ENCODE measurements at regions not wholly inside any gene's neighbourhood (a gene's known extent, or its start where the extent isn't known, plus 50 kb on each side); places are given as distances from the start of the nearest gene placed in this dataset.
"Not testable (repeated sequence)": the region's sequence is repeated elsewhere in the genome, so short reads cannot be mapped to it uniquely, and the experiment has no call there.

GRCh38 chr7:65453341-65454030 is 79.8 kb downstream of the ZNF92 start:
- ATAC-seq (replicated peaks in 1 of 4): no peak
- POLR2A ChIA-PET: no interaction called here
- 75% methylated on average over 2 of the region's 9 CpGs for WGBS (ENCODE audit: insufficient coverage)
- Histone ChIP-seq H3K4me1 (ENCODE audit: control insufficient read depth in 1 of 2, extremely low read depth in 1 of 2, insufficient read depth in 2 of 2, low read length in 2 of 2) (peaks cover 0 to 3% of the 10 kb centered on the region in 2 experiments), H3K4me3 (ENCODE audit: control insufficient read depth in 1 of 2, extremely low read depth in 1 of 2, low read length in 1 of 2) (no peak overlapping the region), H3K27me3 (replicated peaks in 1 of 2; ENCODE audit: control insufficient read depth in 2 of 2, extremely low read depth in 1 of 2, insufficient read depth in 2 of 2, low read length in 1 of 2) (peaks cover 0 to 4% of the 10 kb centered on the region in 2 experiments), H3K9me3 (no peaks in the 10 kb centered on the region), H3K36me3 (ENCODE audit: control insufficient read depth in 2 of 2, extremely low read depth in 1 of 2, insufficient read depth in 1 of 2, low read length in 1 of 2) (no peaks in the 10 kb centered on the region), H3K27ac (ENCODE audit: low read length) (no peak overlapping the region)
- H3K36me3 Mint-ChIP-seq: no peaks in the 10 kb centered on the region
- DNase-seq: no peak
- H3K4me3 Mint-ChIP-seq: no peak overlapping the region
- H3K27me3 Mint-ChIP-seq: peaks cover 12 to 17% of the 10 kb centered on the region in 2 donors
- H3K9me3 Mint-ChIP-seq: no peaks in the 10 kb centered on the region
- peaks cover 7 to 33% (median 26%) of the 10 kb centered on the region in 3 donors for H3K4me1 Mint-ChIP-seq
- H3K27ac Mint-ChIP-seq: no peak overlapping the region
- CTCF ChIA-PET: no interaction called here

- POLR2A ChIA-PET: no interaction called here
- no peak overlapping the region for H3K27ac Mint-ChIP-seq
- Histone ChIP-seq H3K4me3 (ENCODE audit: control insufficient read depth in 1 of 2, extremely low read depth in 1 of 2, low read length in 1 of 2) (no peak overlapping the region), H3K36me3 (ENCODE audit: control insufficient read depth in 2 of 2, extremely low read depth in 1 of 2, insufficient read depth in 1 of 2, low read length in 1 of 2) (no peaks in the 10 kb centered on the region), H3K9me3 (no peaks in the 10 kb centered on the region), H3K27ac (ENCODE audit: low read length) (no peak overlapping the region), H3K27me3 (replicated peaks in 1 of 2; ENCODE audit: control insufficient read depth in 2 of 2, extremely low read depth in 1 of 2, insufficient read depth in 2 of 2, low read length in 1 of 2) (peaks cover 0 to 4% of the 10 kb centered on the region in 2 experiments), H3K4me1 (ENCODE audit: control insufficient read depth in 1 of 2, extremely low read depth in 1 of 2, insufficient read depth in 2 of 2, low read length in 2 of 2) (peaks cover 0 to 2% of the 10 kb centered on the region in 2 experiments)
- no peak overlapping the region for H3K4me3 Mint-ChIP-seq
- H3K36me3 Mint-ChIP-seq: no peaks in the 10 kb centered on the region
- peaks cover 7 to 25% (median 21%) of the 10 kb centered on the region in 3 donors for H3K4me1 Mint-ChIP-seq
- H3K27me3 Mint-ChIP-seq: peaks cover 10 to 17% of the 10 kb centered on the region in 2 donors
- ATAC-seq (replicated peaks in 1 of 4): no peak
- CTCF ChIA-PET: no interaction called here
- H3K9me3 Mint-ChIP-seq: no peaks in the 10 kb centered on the region
- no peak for DNase-seq
These were observed 80.8 kb downstream of the ZNF92 start for GRCh38 chr7:65454469-65454868.

GRCh38 chr7:65455050-65455449 is 81.4 kb downstream of the ZNF92 start:
- H3K27ac Mint-ChIP-seq; CTCF ChIA-PET; H3K9me3 Mint-ChIP-seq; POLR2A ChIA-PET; H3K4me3 ChIP-seq (ENCODE audit: control insufficient read depth in 1 of 2, extremely low read depth in 1 of 2, low read length in 1 of 2); DNase-seq; H3K36me3 ChIP-seq (ENCODE audit: control insufficient read depth in 2 of 2, extremely low read depth in 1 of 2, insufficient read depth in 1 of 2, low read length in 1 of 2); H3K4me3 Mint-ChIP-seq; H3K36me3 Mint-ChIP-seq; H3K27ac ChIP-seq (ENCODE audit: low read length); H3K4me1 ChIP-seq (ENCODE audit: control insufficient read depth in 1 of 2, extremely low read depth in 1 of 2, insufficient read depth in 2 of 2, low read length in 2 of 2); ATAC-seq (replicated peaks in 1 of 4); H3K9me3 ChIP-seq; H3K27me3 ChIP-seq (replicated peaks in 1 of 2; ENCODE audit: control insufficient read depth in 2 of 2, extremely low read depth in 1 of 2, insufficient read depth in 2 of 2, low read length in 1 of 2): not testable (repeated sequence)
- Mint-ChIP-seq H3K27me3 (peaks cover 7 to 17% of the 10 kb centered on the region in 2 donors), H3K4me1 (peaks cover 7 to 21% (median 17%) of the 10 kb centered on the region in 3 donors)
- WGBS (ENCODE audit: insufficient coverage): 50% methylated on average over 2 of the region's 4 CpGs

- Mint-ChIP-seq H3K27ac (no peak overlapping the region), H3K36me3 (no peaks in the 10 kb centered on the region), H3K9me3 (no peaks in the 10 kb centered on the region), H3K27me3 (peaks cover 7 to 17% of the 10 kb centered on the region in 2 donors), H3K4me1 (peaks cover 0 to 16% (median 13%) of the 10 kb centered on the region in 3 donors), H3K4me3 (no peak overlapping the region)
- Histone ChIP-seq H3K27ac (ENCODE audit: low read length) (no peak overlapping the region), H3K36me3 (ENCODE audit: control insufficient read depth in 2 of 2, extremely low read depth in 1 of 2, insufficient read depth in 1 of 2, low read length in 1 of 2) (no peaks in the 10 kb centered on the region), H3K27me3 (replicated peaks in 1 of 2; ENCODE audit: control insufficient read depth in 2 of 2, extremely low read depth in 1 of 2, insufficient read depth in 2 of 2, low read length in 1 of 2) (peaks cover 0 to 4% of the 10 kb centered on the region in 2 experiments), H3K9me3 (no peaks in the 10 kb centered on the region), H3K4me1 (ENCODE audit: control insufficient read depth in 1 of 2, extremely low read depth in 1 of 2, insufficient read depth in 2 of 2, low read length in 2 of 2) (no peaks in the 10 kb centered on the region), H3K4me3 (ENCODE audit: control insufficient read depth in 1 of 2, extremely low read depth in 1 of 2, low read length in 1 of 2) (no peak overlapping the region)
- ChIA-PET CTCF (no interaction called here), POLR2A (no interaction called here)
- no peak for DNase-seq
- ATAC-seq (replicated peaks in 1 of 4): no peak
- no CpG with 5 or more reads among the region's 5 CpGs for WGBS (ENCODE audit: insufficient coverage)
These were observed 84.0 kb downstream of the ZNF92 start for GRCh38 chr7:65457705-65458104.

GRCh38 chr7:65459438-65459837 is 85.8 kb downstream of the ZNF92 start:
- Histone ChIP-seq H3K27me3 (replicated peaks in 1 of 2; ENCODE audit: control insufficient read depth in 2 of 2, extremely low read depth in 1 of 2, insufficient read depth in 2 of 2, low read length in 1 of 2) (peaks cover 0 to 4% of the 10 kb centered on the region in 2 experiments), H3K27ac (ENCODE audit: low read length) (no peak overlapping the region), H3K4me3 (ENCODE audit: control insufficient read depth in 1 of 2, extremely low read depth in 1 of 2, low read length in 1 of 2) (no peak overlapping the region), H3K36me3 (ENCODE audit: control insufficient read depth in 2 of 2, extremely low read depth in 1 of 2, insufficient read depth in 1 of 2, low read length in 1 of 2) (no peaks in the 10 kb centered on the region), H3K4me1 (ENCODE audit: control insufficient read depth in 1 of 2, extremely low read depth in 1 of 2, insufficient read depth in 2 of 2, low read length in 2 of 2) (no peaks in the 10 kb centered on the region), H3K9me3 (no peaks in the 10 kb centered on the region)
- ChIA-PET CTCF (no interaction called here), POLR2A (no interaction called here)
- Mint-ChIP-seq H3K27ac (no peak overlapping the region), H3K4me1 (peaks cover 0 to 15% (median 12%) of the 10 kb centered on the region in 3 donors), H3K36me3 (no peaks in the 10 kb centered on the region), H3K4me3 (no peak overlapping the region), H3K9me3 (no peaks in the 10 kb centered on the region), H3K27me3 (peaks cover 7 to 8% of the 10 kb centered on the region in 2 donors)
- WGBS (ENCODE audit: insufficient coverage): 0% methylated on average over 1 of the region's 4 CpGs
- no peak for ATAC-seq (replicated peaks in 1 of 4)
- DNase-seq: no peak

GRCh38 chr7:65462148-65462716 is 88.6 kb downstream of the ZNF92 start:
- H3K36me3 ChIP-seq (ENCODE audit: control insufficient read depth in 2 of 2, extremely low read depth in 1 of 2, insufficient read depth in 1 of 2, low read length in 1 of 2): no peaks in the 10 kb centered on the region
- WGBS (ENCODE audit: insufficient coverage): 67% methylated on average over 1 of the region's 3 CpGs
- H3K27me3 ChIP-seq (replicated peaks in 1 of 2; ENCODE audit: control insufficient read depth in 2 of 2, extremely low read depth in 1 of 2, insufficient read depth in 2 of 2, low read length in 1 of 2): no peaks in the 10 kb centered on the region
- H3K27ac Mint-ChIP-seq: peak overlapping the region; percentile 46 to 55
- H3K27me3 Mint-ChIP-seq: peaks cover 0 to 2% of the 10 kb centered on the region in 2 donors
- peaks cover 0 to 10% (median 8%) of the 10 kb centered on the region in 3 donors for H3K4me1 Mint-ChIP-seq
- ChIA-PET POLR2A (no interaction called here), CTCF (no interaction called here)
- peaks cover 0 to 2% (median 0%) of the 10 kb centered on the region in 3 donors for H3K9me3 Mint-ChIP-seq
- H3K27ac ChIP-seq (ENCODE audit: low read length): no peak overlapping the region
- H3K4me1 ChIP-seq (ENCODE audit: control insufficient read depth in 1 of 2, extremely low read depth in 1 of 2, insufficient read depth in 2 of 2, low read length in 2 of 2): no peaks in the 10 kb centered on the region
- no peak for DNase-seq
- H3K4me3 Mint-ChIP-seq: no peak overlapping the region
- H3K9me3 ChIP-seq: no peaks in the 10 kb centered on the region
- no peaks in the 10 kb centered on the region for H3K36me3 Mint-ChIP-seq
- ATAC-seq (replicated peaks in 1 of 4): no peak
- no peak overlapping the region for H3K4me3 ChIP-seq (ENCODE audit: control insufficient read depth in 1 of 2, extremely low read depth in 1 of 2, low read length in 1 of 2)
